GM21360 (cell line): ENCODE measurements at regions not wholly inside any gene's neighbourhood (a gene's known extent, or its start where the extent isn't known, plus 50 kb on each side); places are given as distances from the start of the nearest gene placed in this dataset.
A peak's percentile ranks its signal among the peaks of the same experiment; 100 is the strongest.

Source experiments
- ATAC-seq: cut with Tn5 transposase; IDR thresholded peaks from one replicate; pipeline ENCODE4 v1.9.1; 2021; ENCODE audit warnings: mild to moderate bottlenecking, moderate library complexity; ENCODE audit not compliant: unreplicated experiment

DNA sequence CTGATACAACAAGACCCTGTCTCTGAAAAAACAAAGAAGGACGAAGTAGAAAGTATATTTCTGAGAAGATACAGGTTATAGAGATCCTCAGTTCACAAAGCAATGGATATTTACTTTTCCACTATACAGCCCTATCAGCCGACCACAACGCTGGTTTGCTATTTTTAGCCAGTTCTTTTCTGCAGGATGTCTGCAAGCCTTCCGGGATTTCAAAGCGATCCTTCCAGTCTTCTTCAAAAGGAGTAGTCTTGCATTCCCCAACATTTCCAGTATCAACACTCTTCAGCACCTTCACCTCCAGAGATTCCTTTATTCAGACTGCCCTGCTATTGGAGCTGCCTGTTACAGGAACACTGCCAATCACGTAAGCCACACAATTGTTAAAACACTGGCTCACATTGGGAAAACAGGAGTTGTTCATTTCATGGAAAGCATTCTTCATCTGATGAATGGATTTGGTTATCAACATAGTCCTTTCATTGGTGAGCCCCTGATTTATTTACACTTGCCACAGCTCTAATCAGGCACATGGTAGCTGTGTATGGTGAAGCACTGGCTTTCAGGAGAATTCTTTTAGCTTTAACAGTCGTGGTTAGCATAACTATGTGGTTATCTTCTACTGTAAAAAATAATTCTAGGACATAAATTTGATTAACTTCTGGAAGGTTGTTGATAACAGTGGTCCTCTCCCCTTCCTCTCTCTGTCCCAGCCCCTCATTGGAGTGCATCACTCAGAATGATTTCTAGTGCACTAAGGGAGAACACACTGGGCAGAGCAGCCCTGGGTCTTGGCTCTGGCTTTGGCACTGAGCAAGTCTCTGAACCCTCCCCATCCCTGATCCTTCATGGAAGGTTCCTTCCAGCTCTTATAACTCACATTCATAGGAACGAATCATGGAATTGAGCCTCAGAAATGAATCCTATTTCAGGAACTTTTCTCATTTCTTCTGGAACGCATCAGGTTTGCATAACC, 109.9 kb upstream of the SORBS2 start:
- no peak for ATAC-seq

DNA sequence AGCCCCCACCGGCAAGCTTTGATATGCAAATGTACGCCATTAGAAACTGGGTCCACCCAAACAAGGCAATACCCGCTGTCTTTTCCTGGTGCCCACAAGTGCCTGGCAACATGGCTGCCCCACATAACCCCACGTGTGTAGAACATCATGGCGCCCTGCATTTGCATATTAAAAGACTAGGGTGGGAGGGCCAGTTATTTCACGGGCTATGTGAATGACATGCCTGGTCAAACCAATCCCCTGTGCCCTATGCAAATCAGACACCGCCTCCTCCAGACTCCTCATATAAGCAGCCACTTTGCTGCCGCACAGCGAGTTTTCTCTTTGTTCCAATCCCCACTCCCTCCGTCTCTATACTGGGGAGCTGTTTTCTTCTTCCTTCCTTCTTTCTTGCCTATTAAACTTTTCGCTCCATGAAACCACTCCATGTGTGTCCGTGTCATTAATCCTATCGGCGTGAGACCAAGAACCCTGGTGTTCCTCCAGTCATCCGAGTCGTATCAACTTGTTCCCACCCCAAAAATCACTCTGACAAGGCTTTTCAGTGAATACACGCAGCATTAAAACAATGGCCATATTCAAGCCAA, 112.6 kb upstream of the SORBS2 start:
- ATAC-seq, result no peak

DNA sequence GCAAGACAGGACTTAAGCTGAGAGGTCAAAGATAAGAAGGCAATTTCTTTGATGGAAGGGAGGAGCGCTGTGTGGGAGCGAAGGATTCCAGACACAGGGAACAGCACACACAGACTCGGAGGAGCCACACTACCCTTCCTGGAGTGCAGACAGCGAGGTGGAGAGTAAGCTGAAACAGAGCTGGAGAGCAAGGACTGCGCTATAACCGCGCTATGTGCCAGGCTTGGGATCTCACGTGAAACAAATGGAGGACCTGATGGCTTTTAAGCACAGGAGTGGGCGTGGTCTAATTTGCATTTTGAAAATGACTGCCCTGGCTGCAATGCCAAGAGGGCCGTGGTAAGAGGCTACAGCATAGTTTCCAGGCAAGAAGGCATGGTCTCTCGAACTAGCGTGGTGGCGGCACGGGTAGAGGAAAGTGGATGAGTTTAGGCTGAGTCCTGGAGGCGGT, 113.9 kb upstream of the SORBS2 start:
- ATAC-seq, result no peak

DNA sequence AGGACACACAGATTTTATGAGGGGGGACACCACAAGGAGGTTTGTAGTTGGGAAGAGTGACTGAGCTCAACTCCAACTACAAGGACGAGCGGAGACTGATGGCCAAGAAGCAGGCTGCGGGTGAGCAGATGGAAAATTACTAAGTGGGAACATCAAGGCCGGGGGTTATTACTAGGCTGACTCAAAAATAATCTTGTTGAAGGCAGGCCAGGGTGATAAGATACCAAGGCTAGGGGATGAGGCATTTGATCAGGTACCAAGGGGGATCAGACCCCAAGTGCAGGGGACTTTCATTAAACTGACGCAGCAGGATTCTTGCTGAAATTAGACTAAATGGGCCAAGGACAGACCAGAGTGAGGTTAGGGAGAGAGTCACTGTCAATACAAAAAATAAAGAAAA, 119.4 kb upstream of the SORBS2 start:
- ATAC-seq, result no peak

DNA sequence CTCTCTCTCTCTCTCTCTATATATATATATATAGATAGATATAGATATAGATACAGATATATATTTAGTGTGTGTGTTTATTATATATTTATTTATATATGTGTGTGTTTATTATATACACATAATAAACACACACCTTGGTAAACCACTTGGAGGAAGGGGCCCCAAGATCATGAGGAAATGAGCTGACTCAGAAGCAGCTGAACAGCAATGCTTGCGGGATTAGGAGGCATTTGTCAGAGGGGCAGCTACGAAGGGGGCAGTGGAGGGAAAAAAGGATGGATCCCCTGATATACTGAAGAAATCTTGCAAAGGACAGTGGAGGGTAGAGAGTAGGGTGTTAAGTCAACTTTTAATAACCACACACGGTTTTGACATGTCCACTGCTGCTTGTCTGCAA, 120.0 kb upstream of the SORBS2 start:
- no peak for ATAC-seq

DNA sequence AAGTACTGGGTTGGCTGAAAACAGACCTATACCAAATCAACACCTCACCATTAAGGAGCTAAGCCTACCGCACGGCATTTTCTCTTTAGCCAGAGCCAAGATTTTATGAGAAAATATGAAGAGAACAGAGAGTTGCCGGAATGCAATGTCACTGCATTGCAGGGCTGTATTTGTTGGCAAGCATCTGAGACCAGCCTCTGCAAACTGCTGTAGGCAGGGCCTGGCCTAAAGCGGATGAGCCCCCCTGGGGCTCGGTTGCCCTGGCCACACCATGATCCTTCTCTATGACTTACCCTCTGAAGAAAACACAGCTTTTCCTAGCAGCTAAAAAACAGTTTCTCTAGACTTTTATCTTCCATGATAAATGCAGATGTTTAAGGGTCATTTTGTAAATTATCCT, 120.5 kb upstream of the SORBS2 start:
- no peak for ATAC-seq

DNA sequence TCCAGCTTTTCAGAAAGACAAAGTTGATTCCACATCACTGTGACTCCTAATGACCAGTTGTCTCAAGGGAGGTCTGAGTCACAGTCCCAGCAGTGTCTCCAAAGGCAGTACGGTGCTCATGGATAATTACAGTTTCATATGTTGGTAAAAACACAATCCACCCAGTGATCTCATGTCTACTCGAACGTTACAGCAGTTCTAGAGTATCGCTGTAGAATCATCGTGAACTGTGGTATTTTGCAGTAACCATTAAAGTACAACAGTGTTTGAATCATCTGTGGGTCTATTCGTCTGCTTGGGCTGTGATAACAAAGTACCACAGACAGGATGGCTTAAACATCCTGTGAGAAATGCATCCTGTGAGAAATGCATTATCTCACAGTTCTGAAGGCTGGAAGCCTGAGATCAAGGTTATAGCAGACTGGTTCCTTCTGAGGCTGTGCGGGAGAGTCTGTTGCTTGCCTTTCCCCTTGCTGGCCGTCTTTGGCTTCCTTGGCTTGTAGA, 121.1 kb upstream of the SORBS2 start:
- ATAC-seq, result no peak

DNA sequence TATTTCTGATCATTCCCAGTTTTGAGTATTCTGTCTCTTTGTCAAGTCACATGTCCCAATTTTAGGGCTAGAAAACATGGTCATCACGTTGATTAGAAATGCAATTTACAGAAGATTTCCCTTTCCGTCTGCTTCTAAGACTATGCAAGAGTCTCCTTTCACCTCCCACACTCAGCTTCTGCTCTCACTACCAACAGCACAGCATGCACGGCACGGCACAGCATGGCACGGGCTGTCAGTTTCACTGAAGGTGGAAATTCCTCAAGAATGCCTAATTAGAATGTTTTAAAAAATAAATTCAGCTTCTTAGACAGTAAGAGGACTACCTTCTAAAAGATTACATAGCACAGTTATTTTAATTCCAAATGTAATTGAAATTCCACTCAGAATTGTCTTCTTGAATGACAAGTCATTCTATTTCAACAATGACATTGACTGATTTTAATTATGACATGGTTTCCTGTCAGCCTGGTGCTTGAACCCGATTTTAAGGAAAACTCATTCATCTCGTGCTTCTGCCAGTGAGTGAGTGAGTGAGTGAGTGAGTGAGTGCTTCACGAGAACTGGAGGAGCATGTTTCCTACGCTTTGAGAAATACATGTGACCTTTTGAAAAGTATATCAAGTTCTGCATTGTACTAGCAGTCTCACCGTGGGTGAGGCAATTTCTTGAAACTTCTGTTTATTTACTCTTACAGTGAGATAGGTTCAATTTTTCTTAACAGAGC, 124.8 kb upstream of the SORBS2 start:
- ATAC-seq, result no peak

DNA sequence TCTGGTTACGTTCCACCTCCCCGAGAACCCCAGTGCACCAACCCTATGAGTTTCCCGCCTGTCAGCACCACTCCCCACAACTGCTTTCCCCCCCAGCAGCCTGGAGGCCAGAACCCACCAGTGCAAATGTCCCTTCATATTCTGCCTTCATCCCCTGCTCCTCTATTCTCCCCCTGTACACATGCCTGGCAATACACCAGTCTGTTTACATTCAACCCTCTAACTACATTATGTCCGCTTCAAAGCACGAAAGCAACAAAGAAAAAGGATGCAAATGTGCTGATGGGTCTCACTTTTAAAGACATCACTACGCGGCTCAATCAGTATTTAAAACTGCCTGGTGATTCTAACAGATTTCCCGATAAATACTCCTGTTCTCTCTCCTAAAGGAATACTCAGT, 126.7 kb upstream of the SORBS2 start:
- no peak for ATAC-seq

DNA sequence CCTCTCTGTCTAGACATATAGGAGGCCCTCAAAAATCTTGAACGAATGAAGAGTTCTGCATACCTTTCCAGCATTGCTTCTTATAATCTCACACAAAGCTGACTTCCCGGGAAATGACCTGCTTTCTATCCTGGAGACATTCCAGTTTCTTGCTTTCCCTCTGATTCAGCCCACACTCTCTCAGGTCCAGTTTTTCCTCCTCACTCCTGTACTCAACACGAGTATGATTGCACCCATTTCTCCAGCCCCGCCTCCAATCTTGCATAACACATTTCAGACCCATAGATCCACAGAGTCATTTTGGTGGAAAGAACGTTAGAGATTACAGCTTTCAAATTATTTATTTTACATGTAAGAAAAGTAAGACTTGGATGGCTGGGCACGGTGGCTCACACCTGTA, 127.5 kb upstream of the TLR3 start:
- no peak for ATAC-seq

DNA sequence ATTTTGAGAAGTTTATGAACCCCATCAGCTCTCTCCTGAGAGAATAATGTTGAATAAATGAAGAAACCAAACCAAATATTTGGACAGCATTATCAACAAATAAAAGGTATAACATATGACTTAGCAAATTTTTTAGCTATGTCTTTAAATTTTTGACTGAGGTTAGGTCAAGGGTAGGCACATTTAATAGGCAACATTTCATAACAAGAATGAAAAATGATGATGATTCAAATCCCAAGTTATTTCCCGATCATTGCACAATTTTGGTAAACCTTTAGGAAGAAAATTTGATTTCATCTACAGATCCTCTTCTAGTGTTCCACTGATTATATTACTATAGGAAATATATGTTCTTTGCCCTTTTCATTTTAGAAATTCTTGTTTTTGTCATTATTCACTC, 123.7 kb upstream of the TLR3 start:
- ATAC-seq, result no peak

DNA sequence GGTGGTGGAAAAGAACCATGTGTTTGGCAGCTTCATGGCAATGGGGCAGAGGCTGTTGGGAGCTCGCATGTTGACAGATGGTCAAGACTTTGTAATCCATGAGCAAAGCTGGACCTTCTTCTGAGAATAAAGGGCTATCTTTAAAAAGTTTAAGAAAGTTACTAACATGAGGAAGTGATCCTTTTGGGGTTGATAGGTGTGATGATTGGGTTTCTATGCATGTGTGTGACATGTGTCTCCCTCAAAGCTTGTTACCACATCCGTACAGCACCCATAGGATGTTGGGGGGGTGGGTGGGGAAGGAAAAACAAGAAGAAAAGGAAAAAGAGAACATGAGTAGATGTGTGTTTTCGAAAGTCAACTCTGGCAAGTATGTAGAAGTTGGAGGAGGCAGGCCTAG, 123.0 kb upstream of the TLR3 start:
- no peak for ATAC-seq

DNA sequence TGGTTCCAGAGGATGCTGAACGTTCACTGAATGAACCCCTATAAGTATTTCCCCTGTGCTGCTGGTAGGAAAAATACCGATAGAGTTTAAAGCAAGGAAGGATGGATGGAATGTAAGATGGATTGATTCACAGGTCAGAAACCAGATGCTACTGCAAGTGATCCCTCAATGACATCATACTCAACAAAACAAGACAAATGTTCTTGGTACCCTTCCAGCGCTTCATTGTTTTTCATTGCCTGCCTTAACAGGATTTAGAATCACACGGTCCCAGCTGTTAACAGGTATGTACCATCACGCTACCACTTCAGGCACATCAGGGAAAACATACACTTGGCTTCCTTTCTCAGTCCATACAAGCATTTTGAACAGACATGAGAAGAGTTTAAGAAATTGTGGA, 118.1 kb upstream of the TLR3 start:
- no peak for ATAC-seq

DNA sequence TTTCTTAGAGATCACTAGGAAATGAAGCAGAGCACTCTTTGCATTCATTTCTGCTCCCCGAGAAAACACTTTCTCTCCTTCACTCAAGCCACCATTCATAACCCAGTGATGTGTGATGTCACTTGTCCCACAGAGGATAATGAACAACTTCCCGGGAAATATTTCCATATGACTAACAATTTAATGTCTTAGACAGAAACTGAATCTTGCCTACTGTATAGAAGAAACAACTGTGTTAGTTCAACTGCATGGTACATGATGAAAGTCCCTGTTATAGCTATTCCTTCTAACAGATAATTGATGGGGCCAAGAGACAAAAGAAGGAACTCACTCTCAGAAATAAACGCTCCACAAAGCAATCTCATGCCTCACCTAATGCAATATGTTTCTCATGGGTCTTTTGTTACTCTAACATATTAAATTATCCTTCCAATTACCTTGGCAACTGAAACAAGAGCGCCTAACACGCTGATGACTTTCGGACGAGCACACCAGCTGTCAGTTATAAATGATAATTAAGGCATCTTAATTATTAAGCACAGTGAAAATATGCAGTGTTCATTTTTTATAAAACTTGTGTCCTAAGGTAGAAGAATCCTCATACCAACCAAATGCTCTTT, 113.7 kb upstream of the TLR3 start:
- no peak for ATAC-seq

DNA sequence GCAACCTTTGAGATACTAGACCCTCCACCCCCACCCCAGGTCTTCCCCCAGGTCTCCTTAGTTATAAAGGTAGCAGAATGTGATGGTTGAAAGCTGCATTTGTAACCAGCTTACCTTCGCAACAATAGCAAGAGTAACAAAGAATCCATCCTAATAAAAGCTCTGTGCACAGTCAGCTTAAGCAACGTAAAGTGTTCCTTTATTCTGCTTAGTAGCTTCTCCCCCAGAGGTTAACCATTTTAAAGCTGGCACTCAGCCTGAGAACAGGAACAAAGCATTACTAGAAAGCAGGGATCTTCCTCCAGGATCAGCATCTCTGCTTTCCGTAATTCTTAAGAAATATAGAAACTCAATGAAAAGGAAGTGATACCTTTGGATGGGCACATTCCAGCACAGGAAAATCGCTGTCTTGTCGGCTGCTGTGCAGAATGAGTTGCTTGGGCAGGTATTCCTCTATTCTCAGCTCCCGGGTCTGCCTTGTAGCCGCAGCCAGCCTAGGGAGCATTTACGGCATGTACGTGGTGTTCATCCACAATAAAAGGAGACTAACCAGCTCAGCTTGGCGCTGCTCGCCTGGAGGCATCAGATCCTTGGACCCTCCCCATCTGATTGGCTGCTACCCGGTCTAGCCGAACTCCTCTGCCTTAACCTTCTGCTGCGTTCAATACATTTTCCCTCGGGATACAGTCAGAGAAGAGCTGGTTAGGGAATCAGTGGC, 113.0 kb upstream of the TLR3 start:
- no peak for ATAC-seq

DNA sequence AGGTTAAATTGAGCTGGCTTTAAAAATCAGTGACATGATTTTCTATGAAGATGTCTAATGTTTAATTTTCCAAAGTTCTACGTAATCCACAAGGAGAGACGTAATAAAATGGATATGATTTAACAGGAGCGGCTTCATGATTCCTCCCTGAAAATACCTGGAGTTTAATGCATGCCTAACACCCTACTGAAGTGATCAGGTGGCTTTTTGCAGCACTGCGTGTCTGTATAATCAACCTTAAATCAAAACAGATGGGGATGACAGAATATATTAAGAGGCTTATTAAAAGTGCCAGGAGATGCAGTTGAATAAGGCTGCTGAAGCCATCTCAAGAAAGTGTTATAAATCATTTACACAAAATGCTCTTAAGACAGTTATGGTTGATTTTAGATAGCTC, 112.4 kb upstream of the TLR3 start:
- no peak for ATAC-seq

DNA sequence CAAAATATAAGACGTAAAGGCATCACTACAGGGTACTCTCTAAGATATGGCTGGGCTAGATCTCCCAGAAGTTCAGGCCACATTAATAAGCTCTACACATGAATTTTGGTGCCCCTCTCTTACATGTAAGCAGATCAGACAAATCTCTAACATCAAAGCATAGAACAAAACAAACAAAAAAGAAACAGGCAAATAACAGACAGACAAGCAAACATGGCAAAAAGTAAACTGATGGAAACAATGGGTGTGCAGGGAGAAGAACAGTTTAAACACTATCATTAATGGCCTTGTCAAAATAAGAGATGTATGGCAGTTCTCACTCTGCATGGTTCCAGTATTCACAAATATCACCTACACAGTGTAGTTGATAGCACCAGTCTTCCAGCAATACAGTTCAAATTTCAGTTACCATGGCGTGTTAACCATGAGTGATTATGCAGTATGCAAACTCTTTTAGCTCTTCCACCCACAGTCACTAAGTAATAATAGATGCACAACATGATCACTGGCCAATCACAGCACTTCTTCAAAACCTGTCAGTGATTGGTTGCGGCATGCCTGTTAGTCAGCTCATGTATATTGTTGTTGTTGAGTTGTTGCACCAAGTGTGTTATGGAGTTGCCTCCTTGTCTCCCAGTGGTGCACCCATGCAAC, 110.7 kb upstream of the TLR3 start:
- ATAC-seq, result no peak

DNA sequence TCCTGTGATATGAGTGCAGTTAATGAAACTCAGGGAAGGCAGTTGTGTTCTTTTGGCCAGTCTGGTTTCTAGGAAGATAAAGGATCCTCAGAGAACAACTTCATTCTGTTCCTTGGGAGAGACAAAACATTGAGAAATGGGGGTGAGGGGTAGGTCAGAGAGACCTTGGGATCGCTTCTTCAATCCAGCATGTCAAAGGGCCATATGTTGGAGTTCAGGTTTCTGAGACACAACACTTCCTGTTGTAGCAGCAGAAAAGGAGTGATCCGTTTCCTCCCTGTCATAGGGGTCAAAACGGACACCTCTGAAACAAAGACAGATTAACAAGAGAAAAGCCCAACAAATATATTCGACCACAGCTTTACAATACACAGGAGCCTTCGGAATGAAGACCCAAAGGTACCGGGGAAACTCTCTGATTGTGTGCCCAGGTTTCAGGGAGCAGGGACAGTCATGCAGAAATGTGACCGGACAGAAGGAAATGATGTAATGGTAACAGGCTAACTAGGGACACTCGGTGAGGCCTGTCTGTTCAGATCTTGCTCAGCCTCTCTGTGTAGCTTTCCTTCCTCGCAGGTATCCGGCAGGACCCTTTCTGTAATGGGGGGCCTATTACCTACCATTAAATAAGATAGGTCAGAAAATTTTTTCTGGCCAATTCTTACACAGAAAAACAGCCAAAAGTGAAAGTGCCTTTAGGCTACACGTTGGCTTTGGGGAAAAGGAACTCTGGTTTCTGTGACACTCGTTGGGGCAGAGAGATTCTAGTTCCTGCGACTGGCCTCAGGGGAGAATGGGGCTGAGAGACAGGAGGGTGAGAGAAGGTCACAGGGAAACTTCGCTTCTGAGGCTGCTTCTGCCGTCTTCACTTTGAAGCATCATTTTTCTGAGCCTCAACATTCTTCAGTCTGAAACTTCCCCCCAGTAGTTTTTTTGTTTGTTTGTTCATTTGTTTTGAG, 103.3 kb upstream of the TLR3 start:
- ATAC-seq, result peak; percentile 65

DNA sequence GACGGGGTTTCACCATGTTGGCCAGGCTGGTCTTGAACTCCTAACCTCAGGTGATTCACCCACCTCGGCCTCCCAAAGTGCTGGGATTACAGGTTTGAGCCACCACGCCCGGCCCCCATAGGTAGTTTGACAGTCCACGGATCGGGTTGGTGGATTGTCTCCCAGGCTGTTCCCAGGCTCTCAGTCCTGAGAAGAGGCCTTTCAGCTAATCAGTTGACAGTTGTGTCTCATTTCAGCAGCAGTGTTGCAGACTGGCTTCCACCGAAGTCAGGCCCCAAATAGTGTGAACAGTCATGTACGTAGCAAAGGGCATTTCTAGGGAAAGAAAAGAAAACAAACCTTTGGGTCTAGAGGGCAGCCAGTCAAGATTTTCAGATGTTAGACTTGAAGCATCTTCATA, 102.4 kb upstream of the TLR3 start:
- ATAC-seq, result no peak
